ENCODE measurements at regions not wholly inside any gene's neighbourhood (a gene's known extent, or its start where the extent isn't known, plus 50 kb on each side); places are given as distances from the start of the nearest gene placed in this dataset.
"Not testable (repeated sequence)": the region's sequence is repeated elsewhere in the genome, so short reads cannot be mapped to it uniquely, and the experiment has no call there.

DNA sequence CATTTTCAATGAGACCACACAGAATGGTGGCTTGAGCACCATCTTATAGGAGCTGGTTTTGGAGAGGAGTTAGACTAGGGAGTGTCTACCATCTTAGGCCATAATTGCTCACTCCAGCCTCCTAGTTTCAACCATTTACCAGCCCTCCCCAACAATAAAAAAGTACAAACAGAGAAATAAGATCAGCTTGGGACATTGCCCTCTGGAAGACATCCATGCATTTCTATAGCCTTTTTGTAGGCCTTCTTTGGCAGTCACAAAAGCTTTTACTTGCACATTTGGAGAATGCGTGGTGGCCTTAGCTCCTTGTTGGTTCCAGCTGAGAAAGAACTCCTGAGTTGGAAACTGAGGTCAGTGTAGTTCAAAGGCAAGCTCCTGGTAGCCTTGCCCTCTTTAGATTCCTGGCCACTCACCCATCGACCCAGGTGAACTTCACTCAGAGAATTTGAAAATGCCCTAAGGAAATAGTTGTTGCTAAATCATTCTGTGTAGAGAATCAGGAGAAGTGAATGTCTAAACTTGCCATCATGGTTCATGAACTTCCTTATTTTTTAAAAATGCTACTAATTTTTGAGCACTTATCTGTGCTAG lies 301.7 kb upstream of the PROX1 start:
- DNase-seq = no peak

- DNase-seq = no peak
Measured at GRCh38 chr1:213686983-213687382, 300.8 kb upstream of the PROX1 start.

- DNase-seq = no peak
Measured at GRCh38 chr1:213687832-213688231, 299.9 kb upstream of the PROX1 start.

DNA sequence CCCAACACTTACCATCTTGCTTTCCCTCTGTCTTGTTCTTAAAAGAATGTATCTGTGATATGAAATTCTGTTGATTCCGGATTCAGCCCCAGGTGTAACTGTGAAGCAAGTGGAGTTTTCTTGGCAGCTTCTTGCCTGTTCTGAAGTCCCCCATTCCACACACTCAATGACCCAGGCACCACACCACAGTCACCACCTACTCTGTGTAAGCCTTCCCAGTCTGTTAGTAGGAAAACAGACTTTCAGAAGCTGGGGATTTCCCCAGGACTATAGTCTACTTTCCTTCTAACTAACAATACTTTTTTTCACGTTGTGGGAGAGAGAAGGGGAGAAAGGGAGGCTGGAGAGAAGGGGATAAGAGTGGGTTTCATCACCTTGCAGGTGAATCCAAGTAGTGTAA lies 299.1 kb upstream of the PROX1 start:
- DNase-seq = no peak

- no peak for DNase-seq
Measured at GRCh38 chr1:213689260-213689659, 298.5 kb upstream of the PROX1 start.

- no peak for DNase-seq
Measured at GRCh38 chr1:213690341-213690917, 297.3 kb upstream of the PROX1 start.

- no peak for DNase-seq
Measured at GRCh38 chr1:213692321-213692720, 295.5 kb upstream of the PROX1 start.

DNA sequence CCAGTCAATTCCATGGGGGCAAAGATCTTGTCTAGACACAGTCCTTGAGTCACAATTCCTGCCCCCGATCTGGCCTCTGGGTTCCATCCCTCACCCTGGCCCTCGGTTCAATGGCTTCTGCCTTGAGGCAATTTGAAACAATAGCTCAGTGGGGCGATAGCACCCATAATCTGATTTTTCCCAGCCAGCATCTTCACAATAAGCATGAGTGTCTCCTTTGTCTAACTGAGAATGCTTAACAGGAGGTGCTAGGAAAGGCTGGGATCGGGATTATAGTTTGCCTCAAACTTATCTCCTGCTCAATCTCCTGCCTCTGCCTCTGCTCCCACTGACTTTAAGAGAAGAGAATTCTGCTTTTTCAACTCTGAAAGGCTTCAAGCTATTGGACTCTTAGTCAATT lies 293.9 kb upstream of the PROX1 start:
- no peak for DNase-seq

GRCh38 chr1:213697192-213697802 lies 290.5 kb upstream of the PROX1 start:
- no peak for DNase-seq

GRCh38 chr1:213698092-213698702 lies 289.6 kb upstream of the PROX1 start:
- no peak for DNase-seq

DNA sequence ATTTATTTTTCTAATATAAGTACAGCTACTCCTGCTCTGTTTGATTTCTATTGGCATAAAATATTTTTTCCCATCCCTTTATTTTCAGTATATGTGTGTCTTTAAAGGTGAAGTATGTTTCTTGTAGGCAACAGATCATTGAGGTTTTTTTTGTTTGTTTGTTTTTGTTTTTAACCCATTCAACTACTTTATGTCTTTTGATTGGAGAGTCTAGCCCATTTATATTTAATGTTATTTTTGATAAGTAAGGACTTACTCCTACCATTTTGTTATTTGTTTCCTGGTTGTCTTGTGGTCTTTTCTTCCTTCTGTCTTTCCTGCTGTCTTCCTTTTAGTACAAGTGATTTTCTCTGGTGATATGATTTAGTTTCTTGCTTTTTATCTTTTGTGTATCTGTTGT lies 285.1 kb upstream of the PROX1 start:
- no peak for DNase-seq

- no peak for DNase-seq
Measured at GRCh38 chr1:213704941-213705340, 282.8 kb upstream of the PROX1 start.

DNA sequence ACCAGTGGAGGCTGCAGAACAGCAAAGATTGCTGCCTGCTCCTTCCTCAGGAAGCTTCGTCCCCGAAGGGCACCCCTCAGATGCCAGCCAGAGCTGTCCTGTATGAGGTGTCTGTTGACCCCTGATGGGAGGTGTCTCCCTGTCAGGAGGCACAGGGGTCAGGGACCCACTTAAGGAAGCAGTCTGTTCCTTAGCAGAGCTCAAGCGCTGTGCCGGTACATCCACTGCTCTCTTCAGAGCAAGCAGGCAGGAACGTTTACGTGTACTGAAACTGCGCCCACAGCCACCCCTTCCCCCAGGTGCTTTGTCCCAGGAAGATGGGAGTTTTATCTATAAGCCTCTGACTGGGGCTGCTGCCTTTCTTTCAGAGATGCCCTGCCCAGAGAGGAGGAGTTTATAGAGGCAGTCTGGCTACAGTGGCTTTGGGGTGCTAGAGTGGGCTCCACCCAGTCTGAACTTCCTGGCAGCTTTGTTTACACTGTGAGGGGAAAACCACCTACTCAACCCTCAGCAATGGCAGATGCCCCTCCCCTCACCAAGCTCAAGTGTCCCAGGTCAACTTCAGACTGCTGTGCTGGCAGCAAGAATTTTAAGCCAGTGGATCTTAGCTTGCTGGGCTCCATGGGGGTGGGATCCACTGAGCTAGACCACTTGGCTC lies 275.8 kb upstream of the PROX1 start:
- DNase-seq = not testable (repeated sequence)

DNA sequence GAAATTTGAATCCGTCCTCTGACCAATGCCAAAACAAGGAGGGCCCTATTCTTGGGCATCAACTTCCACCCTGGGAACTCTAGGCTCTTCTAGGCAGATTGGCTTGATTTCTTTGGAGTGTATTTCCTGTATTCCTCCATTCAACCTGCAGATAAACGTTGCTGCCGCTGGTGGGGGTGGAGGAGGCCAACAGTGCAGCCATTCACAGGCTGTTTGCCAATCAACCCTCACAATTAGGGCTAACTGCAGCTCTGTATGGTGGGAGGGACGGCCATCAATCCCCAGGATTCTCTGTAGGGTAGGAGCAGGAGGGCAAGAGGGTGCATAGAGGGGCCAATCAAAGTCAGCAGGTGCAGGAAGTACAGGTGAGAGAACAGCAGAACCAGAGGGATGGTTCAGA lies 273.1 kb upstream of the PROX1 start:
- no peak for DNase-seq

GRCh38 chr1:213715182-213715581 lies 272.6 kb upstream of the PROX1 start:
- no peak for DNase-seq

DNA sequence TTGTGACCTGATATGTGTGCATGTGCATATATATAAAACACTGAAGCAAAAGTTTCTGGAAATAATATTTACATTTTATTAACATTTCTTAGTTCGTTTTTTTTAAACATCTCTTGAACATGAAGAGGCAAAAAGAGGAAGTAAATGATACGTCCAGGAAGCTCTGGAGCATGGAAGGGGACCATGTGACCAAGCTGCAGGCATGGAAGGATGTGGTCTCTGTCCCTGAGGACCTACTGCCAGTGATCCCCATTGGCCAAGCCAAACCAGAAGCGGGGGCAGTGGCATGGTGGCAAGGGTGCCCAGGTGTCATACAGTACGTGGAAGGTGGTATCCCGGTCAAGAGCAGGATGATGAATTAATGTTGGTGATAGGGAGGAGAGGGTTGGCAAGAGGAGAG lies 268.3 kb upstream of the PROX1 start:
- no peak for DNase-seq

- no peak for DNase-seq
Measured at GRCh38 chr1:213720032-213720431, 267.7 kb upstream of the PROX1 start.

- no peak for DNase-seq
Measured at GRCh38 chr1:213723187-213723586, 264.6 kb upstream of the PROX1 start.

GRCh38 chr1:213724640-213725536 lies 262.9 kb upstream of the PROX1 start:
- DNase-seq = peak; percentile 64

DNA sequence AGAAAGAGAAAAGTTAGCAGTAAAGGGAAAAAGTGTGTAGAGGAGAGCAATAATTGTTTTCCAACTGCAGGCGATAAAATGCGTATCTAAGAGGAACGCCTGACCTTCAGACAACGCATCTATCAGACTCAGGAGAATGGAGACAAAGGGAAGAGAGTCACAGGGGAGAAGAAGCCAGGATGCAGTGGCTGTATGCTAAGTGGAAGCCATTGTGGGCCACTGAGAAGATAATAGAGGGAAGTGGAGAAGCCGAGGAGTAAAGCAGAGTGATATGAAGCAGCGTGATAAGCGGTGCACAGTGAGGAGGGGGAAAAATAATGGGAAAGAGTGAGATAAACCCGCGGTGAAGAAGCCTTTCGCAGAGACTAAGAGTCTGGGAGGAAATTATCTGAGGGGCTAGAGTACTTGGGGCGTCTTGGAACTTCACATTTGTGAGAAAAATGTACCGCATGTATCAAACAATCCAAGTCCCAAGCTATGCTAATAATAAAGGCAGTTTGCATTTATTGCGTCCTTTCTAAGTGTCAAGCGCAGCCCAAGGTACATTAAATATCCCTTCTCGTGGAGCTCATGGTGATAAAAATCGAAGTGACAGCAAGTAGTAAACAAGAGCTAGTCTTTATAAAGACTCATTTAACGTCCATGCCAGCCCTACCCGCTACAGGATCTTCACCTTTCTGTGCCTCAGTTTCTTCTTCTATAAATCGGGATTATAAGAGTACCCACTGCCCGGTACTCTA lies 259.8 kb upstream of the PROX1 start:
- no peak for DNase-seq
